DND-41 (cell line): ENCODE measurements at regions not wholly inside any gene's neighbourhood (a gene's known extent, or its start where the extent isn't known, plus 50 kb on each side); places are given as distances from the start of the nearest gene placed in this dataset.

Source experiments
- ATAC-seq: fragments of 200-7000 bp; cut with Tn5 transposase; 3 replicates; pipeline ENCODE4 v1.9.1; 2021; ENCODE audit warnings: low read depth; ENCODE audit not compliant: insufficient read depth
- DNase-seq: peaks from one replicate; pipeline ENCODE4 v3.0.0-alpha.2; 2020
- H2AFZ ChIP-seq: 2 replicates; pipeline ENCODE4 v1.6.0; 2012; ENCODE audit warnings: low read depth, low read length
- H3K27ac ChIP-seq: 2 replicates; pipeline ENCODE4 v1.5.1; 2012; ENCODE audit warnings: low read length, inconsistent platforms
- H3K27me3 ChIP-seq: fragments of 200-600 bp; sonication (generic); 2 replicates; pipeline ENCODE4 v1.6.0; 2012; ENCODE audit warnings: low read length, mild to moderate bottlenecking, inconsistent platforms; ENCODE audit not compliant: insufficient read depth, poor library complexity
- H3K36me3 ChIP-seq: 2 replicates; pipeline ENCODE4 v1.5.1; 2012; ENCODE audit warnings: low read length, inconsistent platforms; ENCODE audit not compliant: insufficient read depth
- H3K4me1 ChIP-seq: 2 replicates; pipeline ENCODE4 v1.5.1; 2012; ENCODE audit warnings: mild to moderate bottlenecking, low read length; ENCODE audit not compliant: insufficient read depth
- H3K4me2 ChIP-seq: 2 replicates; pipeline ENCODE4 v1.6.0; 2012; ENCODE audit warnings: mild to moderate bottlenecking, moderate library complexity, low read length, inconsistent platforms; ENCODE audit not compliant: insufficient read depth
- H3K4me3 ChIP-seq, 2 experiments: fragments of 200-600 bp in 1 of 2; shearing (Covaris generic) in 1 of 2; 2 replicates each; pipeline ENCODE4 v1.5.1; 2012 to 2016; ENCODE audit warnings: inconsistent platforms in 2 of 2, low read length in 2 of 2, mild to moderate bottlenecking in 2 of 2, low read depth in 1 of 2, moderate library complexity in 1 of 2
- H3K79me2 ChIP-seq: 2 replicates; pipeline ENCODE4 v1.6.0; 2012; ENCODE audit warnings: low read length, inconsistent platforms; ENCODE audit not compliant: insufficient read depth
- H3K9ac ChIP-seq: 2 replicates; pipeline ENCODE4 v1.6.0; 2012; ENCODE audit warnings: low read depth, mild to moderate bottlenecking, inconsistent platforms, low read length, moderate library complexity
- H3K9me3 ChIP-seq: 2 replicates; pipeline ENCODE4 v1.5.1; 2012; ENCODE audit warnings: low read length, moderate library complexity, mild to moderate bottlenecking, inconsistent platforms; ENCODE audit not compliant: insufficient read depth, severe bottlenecking
- H4K20me1 ChIP-seq: 2 replicates; pipeline ENCODE4 v1.6.0; 2012; ENCODE audit warnings: low read length; ENCODE audit not compliant: insufficient read depth
- EZH2 ChIP-seq: IDR thresholded peaks from 3 replicates; pipeline ENCODE4 v1.6.1; 2012; ENCODE audit warnings: borderline replicate concordance, low read depth, mild to moderate bottlenecking, moderate library complexity, low read length, inconsistent platforms; ENCODE audit not compliant: severe bottlenecking
- TF ChIP-seq, protein P1 (sequence below): IDR thresholded peaks from 2 replicates; pipeline ENCODE4 v1.5.1; 2012; ENCODE audit warnings: borderline replicate concordance, low read length, moderate library complexity, mild to moderate bottlenecking; ENCODE audit not compliant: poor library complexity, severe bottlenecking; ENCODE audit errors: extremely low read depth

- no peaks in the 10 kb centered on the region for H3K36me3 ChIP-seq
- H3K4me3 ChIP-seq = no peak overlapping the region
- H3K79me2 ChIP-seq = no peaks in the 10 kb centered on the region
- DNase-seq = no peak
- H4K20me1 ChIP-seq = no peaks in the 10 kb centered on the region
- no peak overlapping the region for H2AFZ ChIP-seq
- H3K27ac ChIP-seq = no peak overlapping the region
- no peaks in the 10 kb centered on the region for H3K4me1 ChIP-seq
- H3K9ac ChIP-seq = no peak overlapping the region
- no peak for ATAC-seq
- no peaks in the 10 kb centered on the region for H3K9me3 ChIP-seq
- TF ChIP-seq, protein P1, sequence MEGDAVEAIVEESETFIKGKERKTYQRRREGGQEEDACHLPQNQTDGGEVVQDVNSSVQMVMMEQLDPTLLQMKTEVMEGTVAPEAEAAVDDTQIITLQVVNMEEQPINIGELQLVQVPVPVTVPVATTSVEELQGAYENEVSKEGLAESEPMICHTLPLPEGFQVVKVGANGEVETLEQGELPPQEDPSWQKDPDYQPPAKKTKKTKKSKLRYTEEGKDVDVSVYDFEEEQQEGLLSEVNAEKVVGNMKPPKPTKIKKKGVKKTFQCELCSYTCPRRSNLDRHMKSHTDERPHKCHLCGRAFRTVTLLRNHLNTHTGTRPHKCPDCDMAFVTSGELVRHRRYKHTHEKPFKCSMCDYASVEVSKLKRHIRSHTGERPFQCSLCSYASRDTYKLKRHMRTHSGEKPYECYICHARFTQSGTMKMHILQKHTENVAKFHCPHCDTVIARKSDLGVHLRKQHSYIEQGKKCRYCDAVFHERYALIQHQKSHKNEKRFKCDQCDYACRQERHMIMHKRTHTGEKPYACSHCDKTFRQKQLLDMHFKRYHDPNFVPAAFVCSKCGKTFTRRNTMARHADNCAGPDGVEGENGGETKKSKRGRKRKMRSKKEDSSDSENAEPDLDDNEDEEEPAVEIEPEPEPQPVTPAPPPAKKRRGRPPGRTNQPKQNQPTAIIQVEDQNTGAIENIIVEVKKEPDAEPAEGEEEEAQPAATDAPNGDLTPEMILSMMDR = no peak
- no peak for TF ChIP-seq EZH2
- H3K4me2 ChIP-seq = no peak overlapping the region
- no peaks in the 10 kb centered on the region for H3K27me3 ChIP-seq
These were observed 74.0 kb upstream of the DSG1 start for GRCh38 chr18:31243740-31244512.

- Histone ChIP-seq H3K79me2 (no peaks in the 10 kb centered on the region), H3K27ac (no peak overlapping the region), H3K27me3 (no peaks in the 10 kb centered on the region), H3K4me2 (no peak overlapping the region), H3K36me3 (no peaks in the 10 kb centered on the region), H3K4me3 (no peak overlapping the region), H3K4me1 (no peaks in the 10 kb centered on the region), H3K9ac (no peak overlapping the region), H4K20me1 (no peaks in the 10 kb centered on the region), H2AFZ (no peak overlapping the region), H3K9me3 (no peaks in the 10 kb centered on the region)
- DNase-seq = no peak
- TF ChIP-seq EZH2 = no peak
- TF ChIP-seq, protein P1 = no peak
- no peak for ATAC-seq
These were observed 73.1 kb upstream of the DSG1 start for GRCh38 chr18:31244771-31245394.

- Histone ChIP-seq H3K27ac (no peak overlapping the region), H3K9ac (no peak overlapping the region), H3K4me1 (no peaks in the 10 kb centered on the region), H3K79me2 (no peaks in the 10 kb centered on the region), H3K27me3 (no peaks in the 10 kb centered on the region), H3K9me3 (no peaks in the 10 kb centered on the region), H2AFZ (no peak overlapping the region), H3K36me3 (no peaks in the 10 kb centered on the region), H4K20me1 (no peaks in the 10 kb centered on the region), H3K4me2 (no peak overlapping the region), H3K4me3 (no peak overlapping the region)
- ATAC-seq (no peak), DNase-seq (no peak)
- no peak for TF ChIP-seq EZH2
- TF ChIP-seq, protein P1 = no peak
These were observed 72.1 kb upstream of the DSG1 start for GRCh38 chr18:31245820-31246219.
